Duodenal mucosa (tissue), 2 donors: ENCODE measurements at regions not wholly inside any gene's neighbourhood (a gene's known extent, or its start where the extent isn't known, plus 50 kb on each side); places are given as distances from the start of the nearest gene placed in this dataset.

ENCODE experiments used
- H3K27ac ChIP-seq: one replicate; pipeline ENCODE4 v1.7.0; 2013; ENCODE audit warnings: low read depth, low read length
- H3K27me3 ChIP-seq, 2 donors: one replicate each; pipeline ENCODE4 v1.7.0; 2013; ENCODE audit warnings: low read length in 2 of 2, control low read depth in 1 of 2; ENCODE audit not compliant: insufficient read depth in 2 of 2, control insufficient read depth in 1 of 2
- H3K36me3 ChIP-seq, 2 donors: one replicate each; pipeline ENCODE4 v1.7.0; 2013; ENCODE audit warnings: low read length in 2 of 2, control low read depth in 1 of 2; ENCODE audit not compliant: insufficient read depth in 2 of 2, control insufficient read depth in 1 of 2
- H3K4me1 ChIP-seq, 2 donors: one replicate each; pipeline ENCODE4 v1.7.0; 2013; ENCODE audit warnings: low read length in 2 of 2, control low read depth in 1 of 2; ENCODE audit not compliant: insufficient read depth in 2 of 2, control insufficient read depth in 1 of 2
- H3K4me3 ChIP-seq, 2 donors: one replicate each; pipeline ENCODE4 v1.7.0; 2013; ENCODE audit warnings: low read length in 2 of 2, low read depth in 1 of 2
- H3K9ac ChIP-seq, 2 donors: one replicate each; pipeline ENCODE4 v1.7.0; 2013; ENCODE audit warnings: low read length in 2 of 2, low read depth in 1 of 2
- H3K9me3 ChIP-seq, 2 donors: one replicate each; pipeline ENCODE4 v1.7.0; 2013; ENCODE audit warnings: low read length in 2 of 2, control low read depth in 1 of 2; ENCODE audit not compliant: control insufficient read depth in 1 of 2

DNA sequence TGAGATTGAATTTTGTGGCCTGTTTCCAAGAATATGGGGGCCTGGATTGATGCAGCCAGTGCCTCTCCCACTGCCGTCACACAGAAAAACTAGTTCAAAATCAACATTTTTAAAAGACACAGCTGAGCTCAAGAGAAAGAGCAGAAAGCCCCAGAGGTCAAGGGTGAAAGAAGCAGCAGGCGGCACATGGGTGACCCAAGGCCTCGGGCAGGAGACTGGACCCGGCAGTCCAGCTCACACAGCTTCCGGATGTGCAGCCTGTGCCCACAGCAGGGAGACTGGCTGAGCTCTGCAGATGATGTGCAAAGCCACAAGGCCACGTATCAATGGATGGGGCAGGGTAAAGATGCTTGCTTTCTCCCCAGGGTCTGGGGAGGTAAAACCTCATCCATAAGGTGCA, 50.4 kb upstream of the RNF32 start:
- Histone ChIP-seq H3K4me1 (no peaks in the 10 kb centered on the region), H3K4me3 (no peak overlapping the region), H3K9ac (no peak overlapping the region), H3K27ac (no peak overlapping the region), H3K9me3 (peaks cover 6 to 19% of the 10 kb centered on the region in 2 donors), H3K27me3 (no peaks in the 10 kb centered on the region), H3K36me3 (no peaks in the 10 kb centered on the region)

DNA sequence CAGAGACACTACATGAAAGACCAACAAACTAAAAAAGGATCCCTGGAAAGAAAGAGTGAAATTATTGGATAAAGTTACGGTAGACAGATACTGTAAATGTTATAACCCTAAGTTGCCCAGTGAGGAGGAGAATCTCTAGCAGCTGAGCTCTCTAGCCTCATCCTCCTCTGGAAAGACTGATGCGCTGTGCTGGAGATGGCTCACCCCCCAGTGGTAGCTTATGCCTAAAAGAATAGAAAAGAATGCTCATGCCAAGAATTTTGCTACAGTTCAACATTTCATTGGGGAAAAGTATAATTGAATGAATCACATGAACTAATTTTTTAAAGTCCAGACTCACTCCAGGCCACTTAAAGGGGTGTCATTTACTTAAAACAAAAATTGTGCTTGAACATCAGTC, 50.8 kb upstream of the RNF32 start:
- Histone ChIP-seq H3K36me3 (no peaks in the 10 kb centered on the region), H3K27ac (no peak overlapping the region), H3K9me3 (peaks cover 6 to 19% of the 10 kb centered on the region in 2 donors), H3K4me3 (no peak overlapping the region), H3K4me1 (no peaks in the 10 kb centered on the region), H3K9ac (no peak overlapping the region), H3K27me3 (no peaks in the 10 kb centered on the region)

- H3K36me3 ChIP-seq, result no peaks in the 10 kb centered on the region
- H3K4me3 ChIP-seq, result no peak overlapping the region
- H3K27me3 ChIP-seq, result no peaks in the 10 kb centered on the region
- H3K9me3 ChIP-seq, result peaks cover 0 to 12% of the 10 kb centered on the region in 2 donors
- H3K27ac ChIP-seq, result no peak overlapping the region
- H3K9ac ChIP-seq, result no peak overlapping the region
- no peaks in the 10 kb centered on the region for H3K4me1 ChIP-seq
Measured at GRCh38 chr7:156585926-156586325, 54.6 kb upstream of the RNF32 start.

DNA sequence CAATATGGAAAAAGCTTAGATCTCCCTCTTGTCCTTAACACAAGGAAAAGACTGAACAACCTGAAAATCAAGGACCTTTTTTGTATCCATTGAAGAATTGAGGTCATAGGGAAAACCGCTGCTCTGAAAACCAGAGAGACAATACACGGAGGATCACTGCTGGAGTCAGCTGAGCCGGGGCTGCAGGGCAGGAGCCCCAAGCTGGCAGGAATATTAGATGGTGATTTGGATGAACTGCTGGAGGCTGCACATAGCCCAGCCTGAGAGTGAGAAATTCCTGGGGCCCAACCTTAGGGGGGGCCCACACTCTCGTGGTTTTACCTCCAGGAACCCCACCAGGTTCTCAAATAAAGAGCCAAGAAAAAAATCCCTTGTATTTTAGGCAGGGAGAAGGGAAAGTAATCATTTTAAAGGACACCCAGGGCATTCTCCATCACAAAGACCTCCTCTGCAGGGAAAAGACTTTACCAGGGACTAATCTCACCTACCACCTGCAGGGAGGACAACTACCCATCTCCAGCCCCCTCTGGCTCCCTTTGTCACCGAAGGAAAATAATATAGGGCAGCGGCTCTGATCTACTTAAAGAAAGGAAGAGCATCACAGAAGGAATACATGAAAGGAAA, 55.4 kb upstream of the RNF32 start:
- Histone ChIP-seq H3K4me1 (no peaks in the 10 kb centered on the region), H3K9me3 (peaks cover 0 to 12% of the 10 kb centered on the region in 2 donors), H3K4me3 (no peak overlapping the region), H3K27me3 (no peaks in the 10 kb centered on the region), H3K27ac (no peak overlapping the region), H3K9ac (no peak overlapping the region), H3K36me3 (no peaks in the 10 kb centered on the region)

- no peaks in the 10 kb centered on the region for H3K36me3 ChIP-seq
- H3K27me3 ChIP-seq, result no peaks in the 10 kb centered on the region
- H3K4me3 ChIP-seq, result no peak overlapping the region
- H3K9me3 ChIP-seq, result peaks cover 0 to 12% of the 10 kb centered on the region in 2 donors
- no peaks in the 10 kb centered on the region for H3K4me1 ChIP-seq
- no peak overlapping the region for H3K9ac ChIP-seq
- H3K27ac ChIP-seq, result no peak overlapping the region
Measured at GRCh38 chr7:156582591-156583123, 57.9 kb upstream of the RNF32 start.

- Histone ChIP-seq H3K27me3 (no peaks in the 10 kb centered on the region), H3K9me3 (no peaks in the 10 kb centered on the region), H3K36me3 (no peaks in the 10 kb centered on the region), H3K4me1 (no peaks in the 10 kb centered on the region), H3K9ac (no peak overlapping the region), H3K4me3 (no peak overlapping the region), H3K27ac (no peak overlapping the region)
Measured at GRCh38 chr7:156580036-156580435, 60.5 kb upstream of the RNF32 start.

DNA sequence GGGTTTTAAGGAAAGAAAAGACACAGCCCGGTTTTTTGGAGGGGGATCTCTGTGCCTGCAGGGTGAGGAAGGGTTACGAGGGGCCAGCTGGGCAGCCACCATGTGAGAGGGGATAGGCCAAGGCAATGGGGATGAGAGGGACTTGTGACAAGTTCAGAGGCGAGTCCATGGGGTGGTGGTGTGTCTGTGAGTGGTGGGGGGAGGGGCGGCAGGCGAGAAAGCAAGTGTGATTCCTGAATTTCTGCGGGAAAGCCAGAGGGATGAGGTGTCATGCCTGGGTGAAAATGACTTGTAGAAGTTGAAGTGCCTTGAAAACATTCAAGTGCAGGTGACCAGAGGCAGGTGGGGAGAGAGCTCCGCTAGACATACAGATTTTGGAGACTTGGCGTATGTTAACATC, 61.0 kb upstream of the RNF32 start:
- H3K9me3 ChIP-seq, result no peaks in the 10 kb centered on the region
- H3K4me3 ChIP-seq, result no peak overlapping the region
- no peaks in the 10 kb centered on the region for H3K36me3 ChIP-seq
- no peak overlapping the region for H3K9ac ChIP-seq
- H3K27ac ChIP-seq, result no peak overlapping the region
- H3K27me3 ChIP-seq, result no peaks in the 10 kb centered on the region
- H3K4me1 ChIP-seq, result no peaks in the 10 kb centered on the region

GRCh38 chr7:156578978-156579430, 61.6 kb upstream of the RNF32 start:
- H3K4me3 ChIP-seq, result no peak overlapping the region
- H3K36me3 ChIP-seq, result no peaks in the 10 kb centered on the region
- H3K9ac ChIP-seq, result no peak overlapping the region
- no peak overlapping the region for H3K27ac ChIP-seq
- no peaks in the 10 kb centered on the region for H3K4me1 ChIP-seq
- H3K27me3 ChIP-seq, result no peaks in the 10 kb centered on the region
- no peaks in the 10 kb centered on the region for H3K9me3 ChIP-seq

GRCh38 chr7:156578578-156578940, 62.0 kb upstream of the RNF32 start:
- no peaks in the 10 kb centered on the region for H3K4me1 ChIP-seq
- no peak overlapping the region for H3K27ac ChIP-seq
- no peak overlapping the region for H3K4me3 ChIP-seq
- no peaks in the 10 kb centered on the region for H3K9me3 ChIP-seq
- no peak overlapping the region for H3K9ac ChIP-seq
- no peaks in the 10 kb centered on the region for H3K27me3 ChIP-seq
- H3K36me3 ChIP-seq, result no peaks in the 10 kb centered on the region

DNA sequence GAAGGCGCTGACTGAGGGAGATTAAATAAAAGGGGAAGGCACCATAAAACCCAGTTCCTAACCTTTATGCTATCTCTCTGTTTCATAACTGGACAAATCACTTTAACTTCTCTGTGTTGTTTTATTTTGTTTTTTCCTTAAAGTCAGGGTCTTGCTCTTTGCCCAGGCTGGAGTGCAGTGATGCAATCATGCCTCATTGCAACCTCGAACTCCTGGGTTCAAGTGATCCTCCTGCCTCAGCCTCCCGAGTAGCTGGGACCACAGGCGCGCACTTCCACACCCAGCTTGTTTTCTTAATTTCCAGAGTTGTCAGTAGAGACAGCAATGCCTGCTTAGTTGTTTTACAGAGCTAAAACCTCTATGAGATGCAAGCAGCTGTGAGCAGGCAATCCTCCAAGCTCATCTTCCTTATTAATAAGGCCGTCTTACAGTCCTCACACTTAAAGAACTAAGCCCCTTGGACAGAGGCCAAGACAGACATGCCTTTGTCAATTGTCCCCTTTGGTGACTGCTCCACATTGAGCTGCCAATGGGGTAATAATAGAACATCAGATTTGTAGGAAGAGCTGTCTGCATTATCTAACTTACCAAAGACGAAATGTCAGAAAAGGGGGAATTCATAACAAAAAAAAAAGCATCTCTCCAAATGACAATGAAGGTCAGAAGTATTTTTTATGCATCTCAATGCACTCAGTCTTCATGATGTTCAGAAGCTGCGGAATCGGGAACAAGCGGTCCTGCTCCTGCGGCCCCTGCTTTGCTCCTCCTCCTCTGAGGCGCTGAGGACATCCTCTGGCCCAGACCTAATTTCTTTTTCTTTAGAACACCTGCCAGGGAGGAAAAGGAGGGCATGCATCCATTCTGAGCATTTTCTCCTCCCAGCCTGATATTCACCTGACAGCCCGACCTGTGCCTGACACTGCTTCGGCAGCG, 62.7 kb upstream of the RNF32 start:
- Histone ChIP-seq H3K27me3 (no peaks in the 10 kb centered on the region), H3K4me1 (no peaks in the 10 kb centered on the region), H3K27ac (no peak overlapping the region), H3K9me3 (no peaks in the 10 kb centered on the region), H3K4me3 (no peak overlapping the region), H3K36me3 (no peaks in the 10 kb centered on the region), H3K9ac (no peak overlapping the region)
